Activated CD4-positive, alpha-beta T cell treated with anti-CD3 and anti-CD28 coated beads, Interleukin-2, amount 10 ng/mL, durations not matched to agents 24 days and 14 days (primary cell): ENCODE measurements at regions not wholly inside any gene's neighbourhood (a gene's known extent, or its start where the extent isn't known, plus 50 kb on each side); places are given as distances from the start of the nearest gene placed in this dataset.
A peak's percentile ranks its signal among the peaks of the same experiment; 100 is the strongest.

Experiments
- DNase-seq: peaks from one replicate; pipeline ENCODE4 v3.0.0; 2022
- H3K27ac Mint-ChIP-seq: one replicate; pipeline ENCODE4 v1.8.0; 2022; ENCODE audit warnings: mild to moderate bottlenecking, mixed read lengths
- H3K27me3 Mint-ChIP-seq: one replicate; pipeline ENCODE4 v1.8.0; 2022; ENCODE audit warnings: mixed read lengths
- H3K36me3 Mint-ChIP-seq: one replicate; pipeline ENCODE4 v1.8.0; 2022; ENCODE audit warnings: low read depth, mild to moderate bottlenecking, mixed read lengths
- H3K4me1 Mint-ChIP-seq: one replicate; pipeline ENCODE4 v1.8.0; 2021; ENCODE audit warnings: mixed read lengths
- H3K4me3 Mint-ChIP-seq: one replicate; pipeline ENCODE4 v1.8.0; 2022; ENCODE audit warnings: mild to moderate bottlenecking, moderate library complexity, mixed read lengths
- H3K9me3 Mint-ChIP-seq: one replicate; pipeline ENCODE4 v1.8.0; 2021; ENCODE audit warnings: mixed read lengths
- intact Hi-C: fragments of 100-400 bp; cut with micrococcal nuclease; formaldehyde crosslinking; loops from one replicate; pipeline ENCODE4 v1.15.1; 2023

DNA sequence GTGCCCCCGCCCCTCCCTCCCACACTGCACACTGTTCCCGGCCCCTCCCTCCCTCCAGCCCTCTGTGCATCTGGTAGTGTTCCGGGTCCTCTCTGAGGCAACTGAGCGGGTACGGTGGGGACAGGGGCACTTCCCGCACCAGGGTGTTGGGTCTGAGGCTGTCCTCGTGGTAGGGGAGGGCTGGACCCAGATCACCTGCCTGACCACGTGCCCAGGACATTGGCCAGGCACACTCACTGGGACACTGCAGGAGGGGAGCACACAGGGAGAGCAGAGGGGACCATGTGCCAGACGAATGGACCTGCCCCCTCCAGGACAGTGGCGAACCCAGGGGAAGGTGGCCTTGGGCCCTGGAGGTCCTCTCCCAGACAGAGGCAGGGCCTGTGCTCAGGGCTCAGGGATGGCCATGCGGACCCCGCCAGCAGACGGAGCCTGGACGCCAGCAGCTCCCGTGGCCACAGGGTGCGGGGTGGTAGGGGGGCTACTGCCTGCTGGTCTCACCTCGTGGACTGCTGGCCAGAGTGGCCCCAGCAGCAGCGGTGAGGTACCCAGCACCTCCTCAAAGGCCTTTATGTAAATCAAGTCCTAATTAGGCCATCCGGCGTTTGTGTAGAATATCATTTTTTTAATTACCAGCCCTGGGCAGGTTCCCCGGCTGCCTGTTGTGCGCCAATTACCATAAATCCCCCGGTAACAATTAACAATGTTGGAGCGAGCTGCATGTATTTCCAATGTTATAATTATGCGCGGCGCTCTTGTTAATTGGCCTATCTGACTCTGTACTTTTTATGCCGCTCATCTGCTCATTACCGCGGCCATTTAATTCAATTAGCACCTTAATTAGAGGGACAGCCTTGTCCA is 106.9 kb downstream of the FAM53A start:
- intact Hi-C loops, result no loop called here
- no peaks in the 10 kb centered on the region for H3K27me3 Mint-ChIP-seq
- H3K36me3 Mint-ChIP-seq, result no peaks in the 10 kb centered on the region
- no peak for DNase-seq
- H3K4me1 Mint-ChIP-seq, result peaks cover 3% of the 10 kb centered on the region
- no peak overlapping the region for H3K4me3 Mint-ChIP-seq
- no peak overlapping the region for H3K27ac Mint-ChIP-seq
- H3K9me3 Mint-ChIP-seq, result no peaks in the 10 kb centered on the region

- DNase-seq, result no peak
- intact Hi-C loops, result no loop called here
- H3K36me3 Mint-ChIP-seq, result no peaks in the 10 kb centered on the region
- peaks cover 3% of the 10 kb centered on the region for H3K4me1 Mint-ChIP-seq
- H3K27me3 Mint-ChIP-seq, result no peaks in the 10 kb centered on the region
- no peaks in the 10 kb centered on the region for H3K9me3 Mint-ChIP-seq
- H3K4me3 Mint-ChIP-seq, result no peak overlapping the region
- no peak overlapping the region for H3K27ac Mint-ChIP-seq
Observed at GRCh38 chr4:1576304-1576960, 107.7 kb downstream of the FAM53A start.

DNA sequence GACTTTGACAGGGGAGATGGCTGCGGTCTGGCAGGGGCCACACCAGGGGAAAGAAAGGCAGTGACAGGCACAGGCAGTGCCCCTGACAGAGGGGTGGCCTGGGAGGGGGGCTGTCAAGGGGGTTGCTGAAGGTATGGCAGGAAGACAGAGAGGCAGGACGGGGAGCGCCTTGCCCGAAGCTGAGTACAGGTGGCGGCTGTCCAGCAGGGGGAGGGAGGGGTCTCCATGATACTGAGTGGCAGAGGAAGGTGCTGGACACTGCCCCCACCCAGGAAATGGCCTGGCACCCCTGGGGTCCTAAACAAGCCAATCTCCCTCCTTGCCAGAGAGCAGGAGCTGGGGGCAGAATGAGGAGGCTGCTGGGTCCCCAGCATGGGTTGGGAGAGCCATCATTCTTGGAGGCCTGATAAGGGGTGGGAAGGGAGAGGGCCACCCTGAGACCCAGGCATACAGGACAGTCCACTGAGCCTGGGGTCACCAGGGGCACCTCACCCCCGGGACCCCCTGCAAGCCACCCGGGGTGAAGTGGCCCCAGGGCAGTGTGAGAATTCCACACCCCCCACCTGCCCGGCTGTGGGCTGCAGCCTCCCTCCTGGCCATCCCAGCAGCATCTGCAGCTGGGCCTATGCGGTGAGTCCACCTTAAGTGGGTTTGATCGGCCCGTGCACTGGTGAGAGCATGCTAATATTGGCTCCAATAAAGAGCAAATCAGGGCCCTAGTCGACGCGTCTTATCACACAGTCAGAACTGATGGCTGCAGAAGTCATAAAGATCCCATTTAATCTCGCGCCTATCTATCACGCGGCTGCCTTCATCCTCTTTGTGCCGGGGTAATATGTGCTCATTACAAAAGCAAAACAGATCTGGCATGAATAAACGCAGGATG is 108.5 kb downstream of the FAM53A start:
- no peaks in the 10 kb centered on the region for H3K9me3 Mint-ChIP-seq
- no peak overlapping the region for H3K4me3 Mint-ChIP-seq
- H3K4me1 Mint-ChIP-seq, result no peaks in the 10 kb centered on the region
- H3K27ac Mint-ChIP-seq, result no peak overlapping the region
- intact Hi-C loops, result no loop called here
- DNase-seq, result no peak
- no peaks in the 10 kb centered on the region for H3K36me3 Mint-ChIP-seq
- no peaks in the 10 kb centered on the region for H3K27me3 Mint-ChIP-seq

GRCh38 chr4:1574601-1575417 is 109.3 kb downstream of the FAM53A start:
- DNase-seq, result no peak
- Mint-ChIP-seq H3K4me1 (no peaks in the 10 kb centered on the region), H3K27ac (no peak overlapping the region), H3K27me3 (no peaks in the 10 kb centered on the region), H3K36me3 (no peaks in the 10 kb centered on the region), H3K4me3 (no peak overlapping the region), H3K9me3 (no peaks in the 10 kb centered on the region)
- intact Hi-C loops, result no loop called here

- no peak overlapping the region for H3K4me3 Mint-ChIP-seq
- H3K27ac Mint-ChIP-seq, result no peak overlapping the region
- intact Hi-C loops, result no loop called here
- no peaks in the 10 kb centered on the region for H3K4me1 Mint-ChIP-seq
- no peaks in the 10 kb centered on the region for H3K9me3 Mint-ChIP-seq
- H3K36me3 Mint-ChIP-seq, result no peaks in the 10 kb centered on the region
- no peaks in the 10 kb centered on the region for H3K27me3 Mint-ChIP-seq
- DNase-seq, result no peak
Observed at GRCh38 chr4:1573830-1574459, 110.2 kb downstream of the FAM53A start.

DNA sequence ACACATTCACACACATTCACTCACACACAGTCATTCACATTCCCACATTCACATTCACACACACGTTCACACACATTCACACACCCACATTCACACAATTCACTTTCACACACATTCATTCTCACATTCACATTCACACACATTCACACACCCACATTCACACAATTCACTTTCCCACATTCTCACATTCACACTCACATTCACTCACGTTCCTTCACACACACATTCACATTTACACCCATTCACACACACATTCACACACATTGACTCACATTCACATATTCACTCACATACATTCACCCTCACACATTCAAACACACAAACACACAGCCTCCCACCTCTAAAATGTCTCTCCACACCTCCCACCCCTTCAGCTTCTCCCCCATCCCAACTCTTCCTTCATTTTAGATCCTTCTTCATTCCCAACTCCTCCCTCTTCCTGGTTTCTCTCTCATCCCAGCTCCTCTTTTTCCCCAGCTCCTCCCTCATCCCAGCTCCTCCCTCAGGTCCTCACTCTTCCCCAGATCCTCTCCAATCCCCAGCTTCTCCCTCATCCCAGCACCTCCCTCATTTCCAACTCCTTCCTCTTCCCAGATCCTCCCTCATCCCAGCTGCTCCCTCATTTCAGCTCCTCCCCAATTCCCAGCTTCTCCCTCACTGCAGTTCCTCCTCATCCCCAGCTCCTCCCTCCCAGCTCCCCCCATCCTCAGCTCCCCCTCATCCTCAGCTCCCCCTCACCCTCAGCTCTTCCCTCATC is 111.0 kb downstream of the FAM53A start:
- no peaks in the 10 kb centered on the region for H3K36me3 Mint-ChIP-seq
- peak overlapping the region; percentile 0 for H3K27ac Mint-ChIP-seq
- H3K9me3 Mint-ChIP-seq, result no peaks in the 10 kb centered on the region
- intact Hi-C loops, result no loop called here
- no peaks in the 10 kb centered on the region for H3K4me1 Mint-ChIP-seq
- H3K27me3 Mint-ChIP-seq, result no peaks in the 10 kb centered on the region
- no peak for DNase-seq
- H3K4me3 Mint-ChIP-seq, result no peak overlapping the region

- Mint-ChIP-seq H3K4me3 (no peak overlapping the region), H3K27ac (no peak overlapping the region), H3K27me3 (no peaks in the 10 kb centered on the region), H3K36me3 (no peaks in the 10 kb centered on the region), H3K9me3 (no peaks in the 10 kb centered on the region), H3K4me1 (no peaks in the 10 kb centered on the region)
- intact Hi-C loops, result no loop called here
- no peak for DNase-seq
Observed at GRCh38 chr4:1572521-1572920, 111.6 kb downstream of the FAM53A start.

DNA sequence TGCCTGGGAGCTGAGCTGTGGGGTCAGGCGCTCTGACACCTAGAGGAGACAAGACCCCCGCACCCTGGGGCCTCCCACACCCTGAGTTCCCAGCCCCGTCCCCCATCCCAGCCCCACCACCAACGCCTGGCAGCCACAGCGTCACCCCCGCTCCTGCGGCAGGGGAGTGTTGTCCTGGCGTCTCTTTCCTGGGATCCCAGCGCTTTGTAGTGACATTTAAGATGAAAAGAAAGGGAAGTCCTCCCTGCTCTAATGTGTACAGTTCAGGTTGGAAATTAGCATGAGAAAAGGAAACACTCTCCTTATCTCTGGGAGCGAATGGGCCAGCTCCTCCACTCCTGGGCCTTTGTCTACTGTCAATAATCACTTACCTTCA is 112.1 kb downstream of the FAM53A start:
- H3K27ac Mint-ChIP-seq, result no peak overlapping the region
- no peaks in the 10 kb centered on the region for H3K4me1 Mint-ChIP-seq
- DNase-seq, result no peak
- no peaks in the 10 kb centered on the region for H3K36me3 Mint-ChIP-seq
- intact Hi-C loops, result no loop called here
- no peaks in the 10 kb centered on the region for H3K9me3 Mint-ChIP-seq
- no peaks in the 10 kb centered on the region for H3K27me3 Mint-ChIP-seq
- no peak overlapping the region for H3K4me3 Mint-ChIP-seq

DNA sequence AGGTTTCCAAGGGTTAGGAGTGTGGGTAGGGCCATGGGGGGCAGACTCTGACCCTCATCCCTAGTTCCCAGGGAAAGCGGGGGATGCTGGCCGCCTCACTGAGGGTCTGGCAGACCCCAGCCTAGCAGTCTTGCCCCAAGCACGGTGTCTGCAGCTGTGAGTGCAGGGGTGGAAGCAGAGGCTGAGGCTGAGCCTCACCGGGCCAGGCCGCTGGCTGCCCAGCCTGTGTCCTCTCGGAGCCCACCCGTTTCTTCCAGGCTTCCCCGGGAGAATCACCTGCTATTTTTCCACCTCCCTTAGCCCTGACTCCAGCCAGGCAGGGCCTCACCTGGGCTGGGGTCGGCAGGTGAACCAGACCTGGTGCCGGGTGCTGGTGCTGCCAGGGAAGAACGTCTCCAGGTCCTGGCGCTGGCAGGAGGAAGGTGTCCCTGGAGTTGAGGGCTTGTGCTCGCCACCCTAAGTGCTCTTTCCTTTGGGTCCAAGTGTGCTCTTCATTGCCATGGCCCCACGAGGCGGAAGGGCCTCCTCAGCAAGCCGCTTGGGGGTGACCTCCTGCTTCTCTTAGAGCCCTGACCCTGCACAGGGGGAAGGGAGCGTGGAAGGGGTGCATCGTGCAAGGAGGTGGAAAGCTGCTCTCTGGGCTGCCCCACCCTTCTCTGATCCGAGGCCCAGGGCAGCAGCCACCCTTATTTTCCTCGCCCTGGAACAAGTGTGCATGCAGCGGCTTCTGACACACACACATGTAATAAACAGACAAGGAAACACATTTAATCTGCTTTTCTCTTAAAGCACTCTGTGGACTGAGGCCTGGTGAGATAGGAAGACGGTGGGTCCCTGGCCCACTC is 112.7 kb downstream of the FAM53A start:
- DNase-seq, result no peak
- Mint-ChIP-seq H3K27me3 (no peaks in the 10 kb centered on the region), H3K27ac (no peak overlapping the region), H3K9me3 (no peaks in the 10 kb centered on the region), H3K36me3 (no peaks in the 10 kb centered on the region), H3K4me1 (no peaks in the 10 kb centered on the region), H3K4me3 (no peak overlapping the region)
- intact Hi-C loops, result no loop called here

DNA sequence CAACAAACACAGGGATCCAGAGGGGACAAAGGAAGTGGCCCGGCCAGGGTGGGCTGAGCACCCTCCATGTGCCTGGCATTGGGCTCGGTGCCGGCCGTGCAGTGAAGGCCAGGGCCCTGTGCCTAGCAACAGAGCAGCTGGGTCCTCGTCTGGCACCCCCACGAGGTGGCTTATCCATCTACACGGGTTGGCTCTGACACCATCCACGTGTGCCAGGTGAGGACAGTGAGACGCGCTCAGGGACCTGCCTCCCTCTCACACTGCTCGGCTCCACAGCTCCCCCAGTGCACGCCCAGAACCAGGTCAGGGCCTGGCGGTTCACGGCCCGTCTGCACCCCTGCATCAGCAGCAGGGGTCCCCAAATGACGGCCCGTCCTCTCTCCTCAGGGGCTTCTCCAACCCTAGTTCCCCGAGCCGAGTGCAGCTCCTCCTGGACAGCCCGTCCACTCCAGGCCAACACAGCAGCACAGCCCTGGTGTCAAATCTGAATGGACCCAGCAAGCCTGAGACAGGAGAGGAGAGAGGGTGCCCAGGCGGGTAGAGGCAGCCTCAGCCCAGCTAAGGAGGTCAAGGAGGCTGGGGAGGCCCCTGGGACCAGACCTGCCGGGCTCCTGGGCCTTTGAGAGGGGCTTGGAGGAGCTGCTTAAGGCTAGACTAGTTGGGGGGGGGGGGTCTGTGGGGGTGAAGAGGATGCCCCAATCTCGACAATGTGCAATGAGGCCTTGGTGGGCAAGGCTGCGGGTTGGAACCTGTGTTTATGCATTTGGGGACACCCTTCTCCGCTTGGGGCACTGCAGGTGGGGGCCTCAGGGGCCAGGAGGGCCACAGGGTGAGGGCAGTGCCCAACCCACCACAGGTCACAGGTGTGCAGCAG is 113.6 kb downstream of the FAM53A start:
- H3K27me3 Mint-ChIP-seq, result no peaks in the 10 kb centered on the region
- DNase-seq, result no peak
- no peak overlapping the region for H3K4me3 Mint-ChIP-seq
- peaks cover 2% of the 10 kb centered on the region for H3K4me1 Mint-ChIP-seq
- intact Hi-C loops, result no loop called here
- no peaks in the 10 kb centered on the region for H3K9me3 Mint-ChIP-seq
- H3K27ac Mint-ChIP-seq, result no peak overlapping the region
- H3K36me3 Mint-ChIP-seq, result no peaks in the 10 kb centered on the region

- no peak overlapping the region for H3K27ac Mint-ChIP-seq
- H3K27me3 Mint-ChIP-seq, result no peaks in the 10 kb centered on the region
- H3K36me3 Mint-ChIP-seq, result no peaks in the 10 kb centered on the region
- H3K4me1 Mint-ChIP-seq, result peaks cover 2% of the 10 kb centered on the region
- DNase-seq, result no peak
- no peak overlapping the region for H3K4me3 Mint-ChIP-seq
- intact Hi-C loops, result no loop called here
- H3K9me3 Mint-ChIP-seq, result no peaks in the 10 kb centered on the region
Observed at GRCh38 chr4:1569461-1570151, 114.5 kb downstream of the FAM53A start.
